Mucosa of descending colon (tissue), 3 donors: ENCODE measurements at regions not wholly inside any gene's neighbourhood (a gene's known extent, or its start where the extent isn't known, plus 50 kb on each side); places are given as distances from the start of the nearest gene placed in this dataset.
A peak's percentile ranks its signal among the peaks of the same experiment; 100 is the strongest.
"Not testable (repeated sequence)": the region's sequence is repeated elsewhere in the genome, so short reads cannot be mapped to it uniquely, and the experiment has no call there.

Experiments used
- ATAC-seq: fragments of 200-7000 bp; cut with Tn5 transposase; one replicate; pipeline ENCODE4 v1.9.1; 2020; ENCODE audit warnings: mild to moderate bottlenecking, moderate library complexity
- DNase-seq, 3 donors: peaks; one replicate each; pipeline ENCODE4 v3.0.0-alpha.2; 2020
- H3K36me3 ChIP-seq: fragments of 200-600 bp; one replicate; pipeline ENCODE4 v1.8.0; 2021; ENCODE audit warnings: low read depth, mild to moderate bottlenecking
- H3K4me1 ChIP-seq: fragments of 200-600 bp; one replicate; pipeline ENCODE4 v1.8.0; 2021; ENCODE audit warnings: low read depth, mild to moderate bottlenecking
- H3K4me3 ChIP-seq: fragments of 200-600 bp; one replicate; pipeline ENCODE4 v1.8.0; 2021; ENCODE audit warnings: mild to moderate bottlenecking
- H3K9me3 ChIP-seq: fragments of 200-600 bp; one replicate; pipeline ENCODE4 v1.8.0; 2021; ENCODE audit warnings: mild to moderate bottlenecking
- intact Hi-C, 2 donors: fragments of 100-400 bp; cut with DNase I in 1 of 2; cut with micrococcal nuclease in 1 of 2; formaldehyde crosslinking; loops; one replicate each; pipeline versions ENCODE4 v1.11.0 to v1.11.1; 2022; cut with DNase I, micrococcal nuclease
- TF ChIP-seq, protein P1 (sequence below): fragments of 200-600 bp; IDR thresholded peaks from one replicate; pipeline ENCODE4 v1.8.0; 2022; ENCODE audit warnings: antibody characterized with exemption, mild to moderate bottlenecking
- donor health status: DM: no; HTN: no; CAD: no; lungs with moderate emphysema.
- donor health status: DM: no; HTN: no; CAD: no.
- donor health status: DM: no; HTN: yes; CAD: no.

DNA sequence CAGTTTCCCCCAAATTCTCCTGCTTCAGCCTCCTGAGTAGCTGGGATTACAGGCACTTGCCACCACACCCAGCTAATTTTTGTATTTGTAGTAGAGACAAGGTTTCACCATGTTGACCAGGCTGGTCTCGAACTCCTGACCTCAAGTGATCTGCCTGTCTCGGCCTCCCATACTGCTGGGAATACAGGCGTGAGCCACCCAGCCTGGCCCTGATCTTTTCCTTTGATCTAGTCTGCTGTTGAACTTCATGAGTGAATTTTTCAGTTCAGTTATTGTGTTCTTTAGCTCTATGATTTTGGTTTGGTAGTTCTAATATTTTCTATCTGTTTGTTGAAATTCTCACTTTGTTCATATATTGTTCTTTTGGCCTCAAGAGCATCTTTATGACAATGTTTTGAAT, 83.4 kb upstream of the RAP2C start:
- H3K4me3 ChIP-seq, DNase-seq, ATAC-seq, H3K36me3 ChIP-seq, H3K4me1 ChIP-seq, intact Hi-C loops, H3K9me3 ChIP-seq: not testable (repeated sequence)

DNA sequence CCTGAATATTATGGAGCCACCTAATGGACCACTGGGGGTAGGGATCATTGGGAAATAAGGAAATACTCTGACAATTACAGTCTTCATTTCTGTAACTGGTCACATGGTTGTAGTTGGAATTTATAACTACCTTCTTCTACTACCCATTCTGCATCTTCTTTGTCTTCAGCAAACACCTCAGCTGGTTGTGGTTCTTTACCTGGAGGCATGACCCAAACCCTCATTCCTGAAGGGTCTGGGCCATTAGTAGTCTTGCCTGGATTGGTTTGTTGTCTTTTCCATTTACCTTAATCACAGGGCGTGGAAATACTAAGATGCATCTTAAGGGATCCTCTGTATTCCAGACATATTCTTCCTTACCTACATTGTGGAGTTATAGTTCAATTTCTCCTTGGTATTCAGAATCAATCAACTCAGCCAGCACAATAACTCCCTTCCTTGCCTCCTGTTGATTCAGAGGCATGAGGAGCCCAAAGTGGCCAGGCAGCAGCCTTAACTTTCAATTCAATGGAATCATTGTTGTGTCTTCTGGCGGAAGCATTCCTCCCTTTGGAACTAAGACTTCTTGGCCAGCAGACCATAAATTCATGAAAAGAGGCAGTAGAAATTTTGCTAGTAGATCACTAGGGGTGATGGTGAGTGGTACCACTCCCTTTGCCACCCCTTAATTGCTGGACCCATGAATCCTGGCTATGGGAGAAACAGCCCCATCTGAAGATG, 75.7 kb upstream of the RAP2C start:
- ATAC-seq, result no peak

DNA sequence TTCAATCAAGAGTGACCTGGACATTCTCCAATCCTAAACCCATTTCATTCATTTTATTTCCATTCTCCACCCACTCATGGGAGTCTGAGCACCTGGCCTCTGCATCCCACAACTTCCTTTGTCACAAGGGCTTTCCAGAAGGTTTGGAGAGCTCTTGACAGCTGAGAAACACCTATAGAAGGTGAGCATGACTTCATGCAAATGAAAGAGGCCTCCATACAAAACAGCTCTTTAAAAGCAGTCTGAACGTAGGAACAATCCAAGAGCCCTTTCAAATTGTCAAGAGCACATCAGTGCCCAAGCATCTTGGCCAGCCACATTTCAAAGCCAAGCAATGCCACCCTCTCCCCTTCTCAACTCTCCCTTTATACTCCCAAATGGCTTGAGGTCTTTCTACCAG, 74.9 kb upstream of the RAP2C start:
- ATAC-seq (no peak), DNase-seq (no peak)
- Histone ChIP-seq H3K36me3 (no peaks in the 10 kb centered on the region), H3K4me1 (no peaks in the 10 kb centered on the region), H3K9me3 (no peaks in the 10 kb centered on the region), H3K4me3 (no peak overlapping the region)
- TF ChIP-seq, protein P1, sequence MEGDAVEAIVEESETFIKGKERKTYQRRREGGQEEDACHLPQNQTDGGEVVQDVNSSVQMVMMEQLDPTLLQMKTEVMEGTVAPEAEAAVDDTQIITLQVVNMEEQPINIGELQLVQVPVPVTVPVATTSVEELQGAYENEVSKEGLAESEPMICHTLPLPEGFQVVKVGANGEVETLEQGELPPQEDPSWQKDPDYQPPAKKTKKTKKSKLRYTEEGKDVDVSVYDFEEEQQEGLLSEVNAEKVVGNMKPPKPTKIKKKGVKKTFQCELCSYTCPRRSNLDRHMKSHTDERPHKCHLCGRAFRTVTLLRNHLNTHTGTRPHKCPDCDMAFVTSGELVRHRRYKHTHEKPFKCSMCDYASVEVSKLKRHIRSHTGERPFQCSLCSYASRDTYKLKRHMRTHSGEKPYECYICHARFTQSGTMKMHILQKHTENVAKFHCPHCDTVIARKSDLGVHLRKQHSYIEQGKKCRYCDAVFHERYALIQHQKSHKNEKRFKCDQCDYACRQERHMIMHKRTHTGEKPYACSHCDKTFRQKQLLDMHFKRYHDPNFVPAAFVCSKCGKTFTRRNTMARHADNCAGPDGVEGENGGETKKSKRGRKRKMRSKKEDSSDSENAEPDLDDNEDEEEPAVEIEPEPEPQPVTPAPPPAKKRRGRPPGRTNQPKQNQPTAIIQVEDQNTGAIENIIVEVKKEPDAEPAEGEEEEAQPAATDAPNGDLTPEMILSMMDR, result no peak
- intact Hi-C loops, result loop anchor here (5.0 to 10.0 kb wide), 2 partner anchors 323 to 341 kb away; no protein-coding TSS in a partner anchor

More for the DNA sequence above, 75.7 kb upstream of the RAP2C start:
- no peaks in the 10 kb centered on the region for H3K9me3 ChIP-seq
- no peak overlapping the region for H3K4me3 ChIP-seq
- TF ChIP-seq, protein P1, result no peak
- no peaks in the 10 kb centered on the region for H3K4me1 ChIP-seq
- DNase-seq, result no peak
- no peaks in the 10 kb centered on the region for H3K36me3 ChIP-seq
- intact Hi-C loops, result loop anchor here (5.0 to 10.0 kb wide), 2 partner anchors 322 to 340 kb away; no protein-coding TSS in a partner anchor

DNA sequence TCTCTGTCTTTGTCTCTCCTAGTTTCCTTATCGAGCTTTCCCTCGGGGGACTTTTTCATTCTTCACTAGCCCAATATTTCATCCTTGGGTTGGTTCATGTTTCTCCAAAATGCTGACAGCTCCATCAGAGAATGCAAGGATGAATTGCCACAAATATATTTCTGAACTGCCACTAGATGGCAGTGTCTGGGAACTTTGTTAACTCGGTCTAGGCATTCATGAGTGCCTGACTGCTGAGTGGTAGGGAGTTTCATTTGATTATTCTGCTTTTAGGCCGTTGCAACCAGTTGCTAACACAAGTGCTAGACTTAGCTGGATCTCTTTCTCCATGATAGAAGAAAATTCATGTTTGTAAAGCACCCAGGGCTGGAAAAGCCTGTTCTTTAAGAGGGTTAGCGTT, 73.5 kb upstream of the RAP2C start:
- DNase-seq, result peak in 1 of 3 donors; percentile 15
- TF ChIP-seq, protein P1, result peak; percentile 10

DNA sequence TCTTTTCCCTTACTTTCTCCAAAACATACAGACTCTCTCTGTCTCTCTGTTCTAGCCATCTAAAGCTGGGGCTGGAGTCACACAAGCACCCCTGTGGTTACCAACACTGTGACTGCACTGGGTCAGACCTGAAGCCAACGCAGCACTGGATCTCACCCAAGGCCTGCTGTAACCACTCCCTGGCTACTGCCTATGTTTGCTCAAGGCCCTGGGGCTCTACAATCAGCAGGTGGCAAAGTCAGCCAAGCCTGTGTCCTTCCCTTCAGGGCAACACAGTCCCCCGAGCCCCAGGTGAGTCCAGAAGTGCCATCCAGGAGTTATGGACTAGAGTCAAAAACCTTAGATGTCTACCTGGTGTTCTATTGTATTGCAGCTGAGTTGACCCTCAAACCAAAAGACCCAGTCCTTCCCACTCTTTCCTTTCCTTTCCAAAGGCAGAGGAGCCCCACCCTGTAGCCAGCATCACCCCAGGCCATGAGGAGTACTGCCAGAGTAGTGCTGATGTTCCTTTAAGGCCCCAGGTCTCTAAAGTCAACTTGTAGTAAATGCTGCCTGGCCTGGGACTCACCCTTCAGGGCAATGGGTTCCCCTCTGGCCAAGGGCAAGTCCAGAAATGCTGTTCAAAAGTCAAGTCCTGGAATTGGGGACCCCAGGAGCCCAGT, 58.8 kb upstream of the RAP2C start:
- Histone ChIP-seq H3K4me3 (no peak overlapping the region), H3K4me1 (no peaks in the 10 kb centered on the region), H3K36me3 (no peaks in the 10 kb centered on the region), H3K9me3 (no peaks in the 10 kb centered on the region)
- no peak for ATAC-seq
- intact Hi-C loops, result no loop called here
- TF ChIP-seq, protein P1, result no peak
- no peak for DNase-seq

More for the DNA sequence above, 73.5 kb upstream of the RAP2C start:
- Histone ChIP-seq H3K4me1 (no peaks in the 10 kb centered on the region), H3K4me3 (no peak overlapping the region), H3K9me3 (no peaks in the 10 kb centered on the region), H3K36me3 (no peaks in the 10 kb centered on the region)
- peak; percentile 68 for ATAC-seq
- intact Hi-C loops, result loop anchor here (5.0 to 10.0 kb wide), 2 partner anchors 325 to 342 kb away; no protein-coding TSS in a partner anchor

DNA sequence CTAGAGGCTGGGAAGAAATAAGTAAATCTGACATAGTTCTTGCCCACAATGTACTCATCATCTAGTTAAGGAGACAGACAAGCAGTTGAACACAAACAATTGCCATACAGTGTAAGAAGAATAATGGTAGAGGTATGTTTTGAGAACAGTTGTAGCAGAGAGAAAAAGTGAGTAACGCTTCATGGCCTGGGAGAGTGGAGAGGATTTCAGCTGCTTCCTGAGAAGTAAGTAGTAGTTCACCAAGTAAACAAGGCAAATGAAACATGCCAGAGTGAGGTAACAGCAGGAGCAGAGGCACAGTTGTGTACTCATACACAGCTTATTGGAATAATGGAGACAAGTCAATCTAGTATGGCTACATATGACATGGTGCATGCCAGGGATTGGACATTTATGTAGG, 53.6 kb upstream of the RAP2C start:
- Histone ChIP-seq H3K4me3 (no peak overlapping the region), H3K36me3 (no peaks in the 10 kb centered on the region), H3K9me3 (no peaks in the 10 kb centered on the region), H3K4me1 (no peaks in the 10 kb centered on the region)
- DNase-seq (no peak), ATAC-seq (no peak)
- intact Hi-C loops, result no loop called here
- TF ChIP-seq, protein P1, result no peak
